Neuron (in vitro differentiated cells): ENCODE measurements at regions not wholly inside any gene's neighbourhood (a gene's known extent, or its start where the extent isn't known, plus 50 kb on each side); places are given as distances from the start of the nearest gene placed in this dataset.

Source experiments
- H2AFZ ChIP-seq: one replicate; pipeline ENCODE4 v1.6.1; 2013; ENCODE audit warnings: low read depth, mild to moderate bottlenecking, inconsistent platforms, low read length, moderate library complexity
- H3K27me3 ChIP-seq: one replicate; pipeline ENCODE4 v1.6.1; 2013; ENCODE audit warnings: low read length; ENCODE audit not compliant: insufficient read depth
- H3K36me3 ChIP-seq: one replicate; pipeline ENCODE4 v1.6.1; 2013; ENCODE audit warnings: low read length; ENCODE audit not compliant: insufficient read depth
- H3K4me1 ChIP-seq: one replicate; pipeline ENCODE4 v1.6.1; 2013; ENCODE audit warnings: low read length; ENCODE audit not compliant: insufficient read depth
- H3K4me3 ChIP-seq: 2 replicates; pipeline ENCODE4 v1.5.1; 2013; ENCODE audit warnings: mild to moderate bottlenecking, low read length, moderate library complexity
- H3K9me3 ChIP-seq: one replicate; pipeline ENCODE4 v1.6.1; 2013; ENCODE audit warnings: low read length

DNA sequence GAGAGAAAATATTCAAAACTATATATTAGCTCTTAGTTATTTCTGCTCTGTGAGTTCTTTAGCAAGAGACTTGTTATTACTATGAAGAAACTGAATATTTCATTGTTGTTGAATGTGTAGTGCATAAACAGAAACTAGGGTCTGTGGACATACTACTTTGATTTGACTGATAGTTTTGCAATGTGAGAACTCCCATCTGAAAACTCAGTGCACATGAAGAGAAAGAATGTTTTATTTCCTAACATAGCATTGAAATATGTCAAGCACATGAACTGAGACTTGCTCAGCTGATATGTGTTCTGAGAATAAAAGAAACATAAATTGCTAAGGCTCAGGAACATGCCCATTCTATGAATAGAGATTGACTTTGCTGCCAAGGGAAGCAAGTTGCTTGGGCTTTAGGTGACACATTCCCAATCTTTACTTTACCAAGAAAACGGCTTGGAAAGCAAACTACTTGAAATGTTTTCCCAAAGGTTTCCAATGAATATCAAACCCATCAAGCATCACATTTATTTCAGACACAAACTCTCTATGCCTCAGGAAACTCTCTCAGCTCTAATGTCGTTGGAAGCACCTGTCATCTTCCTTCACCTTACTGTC is 290.4 kb downstream of the SLC16A7 start:
- H3K4me3 ChIP-seq: no peak overlapping the region
- H3K9me3 ChIP-seq: no peaks in the 10 kb centered on the region
- H3K4me1 ChIP-seq: no peaks in the 10 kb centered on the region
- H3K36me3 ChIP-seq: no peaks in the 10 kb centered on the region
- H2AFZ ChIP-seq: no peak overlapping the region
- H3K27me3 ChIP-seq: no peaks in the 10 kb centered on the region

DNA sequence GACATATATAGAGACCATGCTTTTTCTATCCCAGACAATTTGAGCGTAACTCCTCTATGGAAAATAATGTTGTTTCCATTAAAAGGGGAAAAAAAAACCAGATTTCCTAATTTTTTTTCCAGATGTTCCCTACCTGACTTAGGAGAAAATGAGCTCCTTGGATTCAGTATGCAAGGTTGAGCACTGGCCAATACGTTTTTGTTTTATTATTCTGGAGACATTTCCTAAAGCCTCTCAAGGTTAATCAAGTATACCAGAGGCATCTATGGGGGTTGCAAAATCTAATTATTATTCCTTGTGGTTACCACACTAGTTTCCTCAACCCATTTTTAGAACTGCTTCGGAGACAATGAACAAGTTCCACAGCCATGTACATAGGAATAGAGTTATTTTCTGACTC is 291.3 kb downstream of the SLC16A7 start:
- Histone ChIP-seq H3K4me1 (no peaks in the 10 kb centered on the region), H2AFZ (no peak overlapping the region), H3K9me3 (no peaks in the 10 kb centered on the region), H3K36me3 (no peaks in the 10 kb centered on the region), H3K4me3 (no peak overlapping the region), H3K27me3 (no peaks in the 10 kb centered on the region)

DNA sequence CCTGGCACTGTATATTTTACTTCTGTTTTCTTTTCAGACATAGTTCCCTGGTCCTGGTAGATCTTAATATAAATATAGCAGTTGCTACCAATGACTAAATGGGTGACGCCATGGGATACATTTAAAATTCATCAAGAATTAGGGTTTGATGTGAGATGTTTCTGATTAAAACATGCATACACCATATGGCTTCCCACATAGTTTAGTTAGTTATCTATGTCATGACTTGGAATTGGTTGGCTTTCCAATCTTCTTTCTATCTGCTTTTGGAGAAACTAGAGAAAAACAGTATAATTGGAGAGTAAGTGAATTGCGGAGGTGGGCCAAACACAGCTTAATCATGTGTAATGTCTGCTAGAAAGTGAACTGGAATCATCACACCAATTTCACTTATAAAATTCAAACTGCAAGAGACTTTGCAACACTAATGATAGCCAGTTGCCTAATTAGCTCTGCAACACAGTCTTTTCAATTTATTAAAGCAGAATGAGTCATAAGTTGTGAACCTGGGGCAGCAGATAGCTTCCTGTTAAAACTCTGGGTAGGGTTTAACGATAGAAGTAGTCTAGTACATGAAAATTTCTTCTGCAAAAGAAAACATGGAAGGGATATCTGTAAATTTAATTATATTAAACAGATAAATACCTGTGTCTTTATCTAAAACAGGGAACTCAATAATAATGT is 295.2 kb downstream of the SLC16A7 start:
- no peak overlapping the region for H3K4me3 ChIP-seq
- no peaks in the 10 kb centered on the region for H3K9me3 ChIP-seq
- no peak overlapping the region for H2AFZ ChIP-seq
- H3K27me3 ChIP-seq: no peaks in the 10 kb centered on the region
- H3K4me1 ChIP-seq: no peaks in the 10 kb centered on the region
- H3K36me3 ChIP-seq: no peaks in the 10 kb centered on the region

DNA sequence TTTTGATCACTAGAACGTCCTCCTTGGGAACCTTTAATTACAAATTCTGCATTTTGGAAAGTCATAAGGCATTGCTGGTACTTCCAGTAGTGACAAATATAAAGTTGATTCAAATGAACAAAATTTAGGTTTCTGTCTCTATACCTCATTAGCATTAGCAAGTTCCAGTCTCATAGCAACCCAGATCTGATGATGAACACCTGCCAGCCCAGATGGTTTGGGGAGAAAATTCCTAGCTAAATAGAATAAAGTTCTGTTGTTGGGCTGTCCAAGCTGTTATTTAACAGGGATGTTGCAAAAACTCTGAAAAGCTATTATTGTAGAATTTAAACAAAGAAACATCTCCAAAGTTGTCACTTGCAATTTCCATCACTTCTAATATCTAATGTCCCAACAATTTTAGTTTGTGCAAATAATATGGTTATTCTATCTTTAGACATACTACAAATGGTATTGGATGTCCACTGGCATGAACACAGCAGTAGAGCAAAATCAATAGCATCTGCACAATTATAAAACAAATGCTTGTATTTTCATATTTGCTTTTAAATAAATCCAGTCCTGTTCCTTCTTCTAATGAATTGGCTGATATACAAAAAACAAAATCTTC is 299.4 kb downstream of the SLC16A7 start:
- H3K36me3 ChIP-seq: no peaks in the 10 kb centered on the region
- H2AFZ ChIP-seq: no peak overlapping the region
- no peaks in the 10 kb centered on the region for H3K9me3 ChIP-seq
- no peaks in the 10 kb centered on the region for H3K27me3 ChIP-seq
- H3K4me1 ChIP-seq: no peaks in the 10 kb centered on the region
- no peak overlapping the region for H3K4me3 ChIP-seq

- no peak overlapping the region for H3K4me3 ChIP-seq
- H2AFZ ChIP-seq: no peak overlapping the region
- H3K9me3 ChIP-seq: no peaks in the 10 kb centered on the region
- H3K4me1 ChIP-seq: no peaks in the 10 kb centered on the region
- H3K36me3 ChIP-seq: no peaks in the 10 kb centered on the region
- H3K27me3 ChIP-seq: no peaks in the 10 kb centered on the region
Observed at GRCh38 chr12:59904874-59905521, 309.2 kb downstream of the SLC16A7 start.

GRCh38 chr12:59911516-59911915 is 315.7 kb downstream of the SLC16A7 start:
- no peaks in the 10 kb centered on the region for H3K4me1 ChIP-seq

GRCh38 chr12:59916988-59917387 is 321.2 kb downstream of the SLC16A7 start:
- Histone ChIP-seq H3K4me1 (no peaks in the 10 kb centered on the region), H3K27me3 (no peaks in the 10 kb centered on the region), H3K9me3 (no peaks in the 10 kb centered on the region), H3K4me3 (no peak overlapping the region), H3K36me3 (no peaks in the 10 kb centered on the region), H2AFZ (no peak overlapping the region)

More at GRCh38 chr12:59911516-59911915, 315.7 kb downstream of the SLC16A7 start:
- Histone ChIP-seq H3K27me3 (no peaks in the 10 kb centered on the region), H2AFZ (no peak overlapping the region), H3K36me3 (no peaks in the 10 kb centered on the region), H3K9me3 (no peaks in the 10 kb centered on the region), H3K4me3 (no peak overlapping the region)

DNA sequence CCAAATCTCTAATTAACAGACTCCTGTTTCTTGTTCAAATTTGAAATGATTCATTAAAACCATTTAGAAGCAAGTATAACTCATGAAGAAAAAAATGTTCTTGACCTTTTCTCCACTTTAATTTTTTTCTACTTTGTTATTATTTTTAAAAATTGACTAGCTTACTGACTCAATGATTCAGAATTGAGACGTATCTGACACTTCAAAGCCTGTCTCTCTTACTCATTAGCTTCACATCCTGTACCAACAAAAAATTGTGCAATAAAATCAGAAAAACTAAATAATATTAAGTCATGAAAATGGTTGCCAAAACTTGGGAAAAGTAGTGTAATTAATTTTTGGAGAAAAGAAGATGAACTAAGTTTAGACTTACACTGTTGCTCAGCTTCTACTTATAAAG is 331.2 kb downstream of the SLC16A7 start:
- Histone ChIP-seq H3K36me3 (no peaks in the 10 kb centered on the region), H3K27me3 (no peaks in the 10 kb centered on the region), H3K4me1 (no peaks in the 10 kb centered on the region), H3K4me3 (no peak overlapping the region), H3K9me3 (no peaks in the 10 kb centered on the region), H2AFZ (no peak overlapping the region)

DNA sequence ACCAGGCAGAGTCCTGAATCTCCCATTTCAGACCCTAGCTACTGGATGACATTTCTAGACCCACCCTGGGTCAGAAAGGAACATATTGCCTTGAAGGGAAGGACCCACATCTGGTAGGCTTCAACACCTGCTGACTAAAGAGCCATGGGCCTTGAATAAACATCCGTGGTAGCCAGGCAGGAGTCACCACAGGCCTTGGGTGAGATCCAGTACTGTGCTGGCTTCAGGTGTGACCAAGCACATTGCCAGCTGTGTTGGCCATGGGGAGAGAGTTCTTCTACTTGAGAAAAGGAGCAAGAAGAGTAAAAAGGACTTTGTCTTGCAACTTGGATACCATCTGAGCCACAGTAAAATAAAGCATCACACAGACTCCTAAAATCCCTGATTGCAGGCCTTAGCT is 332.6 kb downstream of the SLC16A7 start:
- Histone ChIP-seq H3K9me3 (no peaks in the 10 kb centered on the region), H3K4me3 (no peak overlapping the region), H2AFZ (no peak overlapping the region), H3K4me1 (no peaks in the 10 kb centered on the region), H3K27me3 (no peaks in the 10 kb centered on the region), H3K36me3 (no peaks in the 10 kb centered on the region)

- Histone ChIP-seq H3K4me3 (no peak overlapping the region), H3K9me3 (no peaks in the 10 kb centered on the region), H3K27me3 (no peaks in the 10 kb centered on the region), H3K36me3 (no peaks in the 10 kb centered on the region), H3K4me1 (no peaks in the 10 kb centered on the region), H2AFZ (no peak overlapping the region)
Observed at GRCh38 chr12:59929110-59929509, 333.3 kb downstream of the SLC16A7 start.

DNA sequence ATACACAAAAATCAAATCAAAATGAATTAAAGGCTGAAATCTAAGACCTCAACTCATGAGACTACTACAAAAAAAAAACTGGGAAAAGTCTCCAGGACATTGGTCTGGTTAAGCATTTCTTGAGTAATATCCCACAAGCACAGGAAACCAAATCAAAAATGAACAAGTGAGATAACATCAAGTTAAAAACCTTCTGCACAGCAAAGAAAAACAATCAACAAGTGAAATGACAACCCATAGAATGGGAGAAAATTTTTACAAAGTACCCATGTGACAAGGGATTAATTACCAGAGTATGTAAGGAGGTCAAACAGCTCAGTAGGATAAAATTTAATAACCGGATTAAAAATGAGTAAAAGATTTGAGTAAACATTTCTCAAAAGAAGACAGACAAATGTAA is 338.7 kb downstream of the SLC16A7 start:
- Histone ChIP-seq H3K4me3 (no peak overlapping the region), H3K27me3 (no peaks in the 10 kb centered on the region), H3K4me1 (no peaks in the 10 kb centered on the region), H2AFZ (no peak overlapping the region), H3K36me3 (no peaks in the 10 kb centered on the region), H3K9me3 (no peaks in the 10 kb centered on the region)

GRCh38 chr12:59936534-59936933 is 340.7 kb downstream of the SLC16A7 start:
- no peak overlapping the region for H3K4me3 ChIP-seq
- no peaks in the 10 kb centered on the region for H3K9me3 ChIP-seq
- H3K27me3 ChIP-seq: no peaks in the 10 kb centered on the region
- no peak overlapping the region for H2AFZ ChIP-seq
- no peaks in the 10 kb centered on the region for H3K4me1 ChIP-seq
- H3K36me3 ChIP-seq: no peaks in the 10 kb centered on the region

GRCh38 chr12:59937148-59937547 is 341.3 kb downstream of the SLC16A7 start:
- no peaks in the 10 kb centered on the region for H3K4me1 ChIP-seq
- H3K9me3 ChIP-seq: no peaks in the 10 kb centered on the region
- H3K36me3 ChIP-seq: no peaks in the 10 kb centered on the region
- H2AFZ ChIP-seq: no peak overlapping the region
- H3K4me3 ChIP-seq: no peak overlapping the region
- no peaks in the 10 kb centered on the region for H3K27me3 ChIP-seq
